ENCODE measurements at regions not wholly inside any gene's neighbourhood (a gene's known extent, or its start where the extent isn't known, plus 50 kb on each side); places are given as distances from the start of the nearest gene placed in this dataset.

- Histone ChIP-seq H3K36me3 (ENCODE audit: control insufficient read depth in 2 of 2, extremely low read depth in 1 of 2, insufficient read depth in 2 of 2, low read length in 2 of 2) (no peaks in the 10 kb centered on the region), H3K9me1 (ENCODE audit: control insufficient read depth, extremely low read depth, insufficient read depth, low read length) (no peaks in the 10 kb centered on the region), H3K27ac (ENCODE audit: control insufficient read depth, insufficient read depth, low read length) (no peak overlapping the region), H3K9me3 (ENCODE audit: control insufficient read depth, low read depth, low read length) (no peaks in the 10 kb centered on the region), H4K20me1 (ENCODE audit: control insufficient read depth, extremely low read depth, insufficient read depth, low read length) (no peaks in the 10 kb centered on the region), H3K4me2 (ENCODE audit: control insufficient read depth, extremely low read depth, insufficient read depth, low read depth, low read length) (no peak overlapping the region), H3K79me2 (ENCODE audit: control insufficient read depth, insufficient read depth, low read length) (no peaks in the 10 kb centered on the region), H3K4me3 (ENCODE audit: control insufficient read depth in 2 of 3, extremely low read depth in 1 of 3, insufficient read depth in 2 of 3, low read depth in 1 of 3, low read length in 3 of 3) (no peak overlapping the region), H2AFZ (ENCODE audit: control insufficient read depth, low read length) (no peak overlapping the region), H3K4me1 (ENCODE audit: control insufficient read depth, extremely low read depth, insufficient read depth, low read length) (peaks cover 13% of the 10 kb centered on the region), H3K27me3 (ENCODE audit: control insufficient read depth, extremely low read depth, insufficient read depth, low read length) (no peaks in the 10 kb centered on the region), H3K9ac (ENCODE audit: control insufficient read depth, extremely low read depth, insufficient read depth, low read length) (no peak overlapping the region)
- dilution Hi-C loops (cut with MboI; ENCODE audit: extremely low pct_ligation_motif_present, low sequenced_read_pairs): no loop called here
- DNase-seq (ENCODE audit: low read depth, low spot score) (no peak), FAIRE-seq (no peak)
- no peak for TF ChIP-seq EZH2 (IDR thresholded peaks at IDR 0.05; ENCODE audit: low read length)
- TF ChIP-seq, protein P1, sequence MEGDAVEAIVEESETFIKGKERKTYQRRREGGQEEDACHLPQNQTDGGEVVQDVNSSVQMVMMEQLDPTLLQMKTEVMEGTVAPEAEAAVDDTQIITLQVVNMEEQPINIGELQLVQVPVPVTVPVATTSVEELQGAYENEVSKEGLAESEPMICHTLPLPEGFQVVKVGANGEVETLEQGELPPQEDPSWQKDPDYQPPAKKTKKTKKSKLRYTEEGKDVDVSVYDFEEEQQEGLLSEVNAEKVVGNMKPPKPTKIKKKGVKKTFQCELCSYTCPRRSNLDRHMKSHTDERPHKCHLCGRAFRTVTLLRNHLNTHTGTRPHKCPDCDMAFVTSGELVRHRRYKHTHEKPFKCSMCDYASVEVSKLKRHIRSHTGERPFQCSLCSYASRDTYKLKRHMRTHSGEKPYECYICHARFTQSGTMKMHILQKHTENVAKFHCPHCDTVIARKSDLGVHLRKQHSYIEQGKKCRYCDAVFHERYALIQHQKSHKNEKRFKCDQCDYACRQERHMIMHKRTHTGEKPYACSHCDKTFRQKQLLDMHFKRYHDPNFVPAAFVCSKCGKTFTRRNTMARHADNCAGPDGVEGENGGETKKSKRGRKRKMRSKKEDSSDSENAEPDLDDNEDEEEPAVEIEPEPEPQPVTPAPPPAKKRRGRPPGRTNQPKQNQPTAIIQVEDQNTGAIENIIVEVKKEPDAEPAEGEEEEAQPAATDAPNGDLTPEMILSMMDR (optimal IDR thresholded peaks at IDR 0.05 in 1 of 3, IDR thresholded peaks at IDR 0.05 in 1 of 3, conservative IDR thresholded peaks at IDR 0.05 in 1 of 3; ENCODE audit: extremely low read depth in 1 of 3, insufficient read depth in 2 of 3, low read length in 3 of 3): no peak
Observed at GRCh38 chrX:39052751-39053150, 251.5 kb downstream of the MID1IP1 start.

GRCh38 chrX:39058724-39059123 lies 257.5 kb downstream of the MID1IP1 start:
- H3K79me2 ChIP-seq (ENCODE audit: control insufficient read depth, insufficient read depth, low read length): no peaks in the 10 kb centered on the region
- dilution Hi-C loops (cut with MboI; ENCODE audit: extremely low pct_ligation_motif_present, low sequenced_read_pairs): no loop called here
- H3K9me3 ChIP-seq (ENCODE audit: control insufficient read depth, low read depth, low read length): peaks cover 2% of the 10 kb centered on the region
- no peak overlapping the region for H3K27ac ChIP-seq (ENCODE audit: control insufficient read depth, insufficient read depth, low read length)
- H3K9ac ChIP-seq (ENCODE audit: control insufficient read depth, extremely low read depth, insufficient read depth, low read length): no peak overlapping the region
- DNase-seq (ENCODE audit: low read depth, low spot score): no peak
- H3K36me3 ChIP-seq (ENCODE audit: control insufficient read depth in 2 of 2, extremely low read depth in 1 of 2, insufficient read depth in 2 of 2, low read length in 2 of 2): no peaks in the 10 kb centered on the region
- no peak for FAIRE-seq
- no peaks in the 10 kb centered on the region for H3K9me1 ChIP-seq (ENCODE audit: control insufficient read depth, extremely low read depth, insufficient read depth, low read length)
- H3K4me3 ChIP-seq (ENCODE audit: control insufficient read depth in 2 of 3, extremely low read depth in 1 of 3, insufficient read depth in 2 of 3, low read depth in 1 of 3, low read length in 3 of 3): no peak overlapping the region
- peaks cover 2% of the 10 kb centered on the region for H3K4me1 ChIP-seq (ENCODE audit: control insufficient read depth, extremely low read depth, insufficient read depth, low read length)
- no peaks in the 10 kb centered on the region for H3K27me3 ChIP-seq (ENCODE audit: control insufficient read depth, extremely low read depth, insufficient read depth, low read length)
- TF ChIP-seq, protein P1 (optimal IDR thresholded peaks at IDR 0.05 in 1 of 3, IDR thresholded peaks at IDR 0.05 in 1 of 3, conservative IDR thresholded peaks at IDR 0.05 in 1 of 3; ENCODE audit: extremely low read depth in 1 of 3, insufficient read depth in 2 of 3, low read length in 3 of 3): no peak
- no peak for TF ChIP-seq EZH2 (IDR thresholded peaks at IDR 0.05; ENCODE audit: low read length)
- H2AFZ ChIP-seq (ENCODE audit: control insufficient read depth, low read length): no peak overlapping the region
- H3K4me2 ChIP-seq (ENCODE audit: control insufficient read depth, extremely low read depth, insufficient read depth, low read depth, low read length): no peak overlapping the region
- H4K20me1 ChIP-seq (ENCODE audit: control insufficient read depth, extremely low read depth, insufficient read depth, low read length): no peaks in the 10 kb centered on the region

Data from keratinocyte (primary cell).